GM18909 (cell line): ENCODE measurements at regions not wholly inside any gene's neighbourhood (a gene's known extent, or its start where the extent isn't known, plus 50 kb on each side); places are given as distances from the start of the nearest gene placed in this dataset.
A peak's percentile ranks its signal among the peaks of the same experiment; 100 is the strongest.
"Not testable (repeated sequence)": the region's sequence is repeated elsewhere in the genome, so short reads cannot be mapped to it uniquely, and the experiment has no call there.

ENCODE experiments used
- ATAC-seq: cut with Tn5 transposase; IDR thresholded peaks from one replicate; pipeline ENCODE4 v1.9.1; 2021; ENCODE audit warnings: mild to moderate bottlenecking; ENCODE audit not compliant: unreplicated experiment, poor library complexity

DNA sequence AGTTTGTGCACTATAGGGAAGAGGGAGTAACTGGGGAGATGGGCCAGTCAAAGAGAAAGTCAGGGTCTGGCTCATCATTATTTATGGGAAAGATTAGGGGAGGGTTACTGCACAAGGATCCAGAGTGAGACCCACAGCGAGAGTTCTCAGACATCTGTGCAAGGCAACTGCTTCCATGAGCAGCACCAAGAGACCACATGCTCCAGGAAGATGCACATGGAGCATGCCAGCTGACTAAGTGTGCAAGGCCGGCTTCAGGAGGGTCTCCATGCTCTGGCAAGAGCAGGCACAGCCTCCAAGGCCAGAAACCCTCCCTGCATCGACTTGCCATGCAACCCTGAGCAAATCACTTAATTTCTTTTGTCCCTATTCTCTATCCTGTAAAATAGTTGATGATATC lies 616.9 kb downstream of the CSNK1G3 start:
- ATAC-seq: no peak

DNA sequence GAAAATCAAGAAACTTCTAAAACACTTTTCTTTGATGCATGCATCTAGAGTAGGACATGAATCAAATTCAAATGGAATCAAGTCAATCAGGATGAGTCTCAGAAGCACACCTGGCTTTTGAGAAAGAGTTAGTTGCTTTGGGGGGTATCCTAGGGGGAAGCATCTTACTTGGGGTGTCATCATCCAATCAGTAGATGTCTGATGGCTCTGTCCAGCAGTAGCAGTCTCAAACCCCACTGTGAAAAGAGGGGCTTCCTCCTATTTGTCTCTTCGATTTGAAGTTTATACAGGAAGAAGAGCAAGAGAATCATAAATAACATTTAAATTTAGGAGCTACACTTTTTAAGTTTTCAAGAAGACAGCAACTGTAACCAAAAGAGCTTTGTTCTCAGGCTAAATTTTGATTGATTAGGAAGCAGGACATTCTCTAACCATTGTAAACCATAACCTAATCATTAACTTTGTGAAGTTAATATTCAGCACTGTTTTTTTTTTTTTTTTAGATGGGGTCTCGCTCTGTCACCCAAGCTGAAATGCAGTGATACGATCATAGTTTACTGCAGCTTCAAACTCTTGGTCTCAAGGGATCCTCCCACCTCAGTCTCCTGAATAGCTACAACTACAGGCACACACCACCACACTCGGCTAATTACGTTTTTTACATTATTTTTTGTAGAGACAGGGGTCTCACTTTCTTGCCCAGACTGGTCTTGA lies 614.7 kb downstream of the CSNK1G3 start:
- ATAC-seq: peak; percentile 84

GRCh38 chr5:124124711-124125229 lies 612.8 kb downstream of the CSNK1G3 start:
- ATAC-seq: no peak

DNA sequence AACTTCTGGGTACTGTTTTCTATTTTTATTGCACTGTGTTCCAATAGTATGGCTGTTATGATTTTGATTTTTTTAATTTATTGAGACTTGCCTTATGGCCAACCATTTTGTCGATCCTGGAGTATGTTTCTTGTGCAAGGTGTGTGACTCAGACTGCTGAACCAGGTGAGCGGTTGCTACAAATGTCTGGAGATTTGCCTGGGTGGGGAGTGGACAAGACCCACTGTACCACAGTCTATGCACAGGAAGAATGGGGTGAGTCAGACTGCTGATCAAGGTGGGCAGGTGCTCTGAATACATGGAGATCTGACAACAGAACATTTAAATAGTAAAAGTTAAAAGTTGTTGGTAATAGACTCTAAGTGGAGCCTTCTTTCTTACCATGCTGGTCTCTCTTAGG lies 609.2 kb downstream of the CSNK1G3 start:
- no peak for ATAC-seq

GRCh38 chr5:124114911-124115310 lies 602.9 kb downstream of the CSNK1G3 start:
- no peak for ATAC-seq

DNA sequence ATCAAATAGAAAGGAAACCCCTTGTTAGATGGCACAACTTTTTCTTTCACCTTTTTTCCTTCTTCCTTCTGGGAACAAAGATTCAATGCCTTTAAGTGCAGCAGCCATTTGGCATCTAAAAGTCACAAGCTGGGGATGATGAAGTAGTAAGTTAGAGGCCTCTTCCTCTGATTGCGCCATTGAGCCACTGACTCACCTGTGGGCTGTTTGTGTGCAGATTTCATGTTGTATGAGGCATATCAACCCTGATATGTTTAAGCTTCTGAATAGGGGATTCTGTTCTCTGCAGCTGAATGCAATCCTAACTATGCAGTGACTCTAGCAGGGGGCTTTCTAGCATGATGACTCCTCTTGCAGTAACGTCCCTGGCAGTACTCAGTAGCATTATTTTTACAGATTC lies 599.9 kb downstream of the CSNK1G3 start:
- ATAC-seq: no peak

GRCh38 chr5:124110942-124111341 lies 599.0 kb downstream of the CSNK1G3 start:
- no peak for ATAC-seq

DNA sequence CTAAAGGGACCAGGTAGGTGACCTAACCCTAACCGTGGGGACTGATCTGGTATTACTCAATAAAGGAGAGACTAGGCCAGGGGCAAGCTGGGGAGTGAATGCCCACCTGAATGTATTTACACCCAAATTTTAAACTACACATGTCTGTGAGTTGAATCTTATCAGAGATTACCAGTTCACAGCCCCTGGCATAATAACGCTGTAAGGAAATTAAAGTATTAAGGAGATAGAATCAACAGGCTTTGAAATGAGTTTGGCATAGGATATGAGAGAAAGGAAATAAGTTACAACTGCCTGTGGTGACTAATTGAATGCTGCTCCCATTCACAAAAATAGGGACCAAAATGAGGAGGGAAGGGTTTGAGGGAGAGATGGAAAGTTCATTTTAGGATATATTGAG lies 593.3 kb downstream of the CSNK1G3 start:
- ATAC-seq: no peak

DNA sequence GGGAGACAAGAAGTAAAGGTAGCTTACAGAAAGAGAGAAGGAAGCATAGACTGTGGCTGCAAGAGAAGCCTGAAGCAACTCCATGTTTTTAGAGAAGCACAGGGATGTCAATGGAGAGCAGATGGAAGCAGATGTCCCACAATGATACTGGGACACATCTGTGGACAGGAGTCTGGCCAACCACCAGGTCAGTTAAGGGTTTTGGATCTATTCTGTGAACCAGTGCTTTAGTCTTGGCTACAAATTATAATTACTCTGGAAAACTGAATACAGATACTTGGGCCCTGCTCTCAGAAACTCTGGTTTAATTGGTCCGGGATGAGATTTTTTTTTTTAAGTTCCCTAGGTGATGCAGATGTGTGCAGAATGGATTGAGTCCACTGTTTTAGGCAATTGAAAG lies 592.8 kb downstream of the CSNK1G3 start:
- no peak for ATAC-seq

DNA sequence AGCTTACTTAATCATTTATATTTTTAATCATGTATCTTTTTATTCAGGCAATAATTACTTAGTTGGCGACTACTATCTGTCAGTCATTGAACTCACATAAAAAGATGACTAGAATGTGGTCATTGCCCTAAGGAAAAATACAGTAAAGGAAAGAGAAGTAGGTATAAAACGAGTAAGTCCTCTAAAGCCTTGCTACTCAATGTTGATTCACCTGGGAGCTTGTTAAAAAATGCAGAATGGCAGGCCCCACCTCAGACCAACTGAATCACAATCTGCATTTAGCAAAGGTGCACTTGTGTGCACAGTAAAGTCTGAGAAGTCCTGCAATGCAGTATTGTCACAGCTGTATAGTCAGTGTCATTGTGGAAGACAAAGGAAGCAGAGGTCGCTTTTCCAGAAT lies 592.4 kb downstream of the CSNK1G3 start:
- ATAC-seq: no peak

- no peak for ATAC-seq
Measured at GRCh38 chr5:124103671-124104070, 591.7 kb downstream of the CSNK1G3 start.

DNA sequence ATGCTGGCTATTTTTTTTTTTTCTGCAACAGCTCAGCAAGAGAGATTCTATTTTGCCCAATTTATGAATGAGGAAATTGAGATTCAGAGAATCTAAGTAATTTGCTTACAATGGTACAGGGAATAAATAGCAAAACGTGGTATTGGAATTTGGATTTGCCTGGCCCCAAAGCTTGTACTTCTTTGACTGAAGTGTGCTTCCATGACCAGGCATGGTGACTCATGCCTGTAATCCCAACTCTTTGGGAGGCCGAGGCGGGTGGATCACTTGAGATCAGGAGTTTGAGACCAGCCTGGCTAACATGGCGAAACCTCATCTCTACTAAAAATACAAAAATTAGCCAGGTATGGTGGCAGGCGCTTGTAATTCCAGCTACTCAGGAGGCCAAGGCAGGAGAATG lies 591.1 kb downstream of the CSNK1G3 start:
- ATAC-seq: not testable (repeated sequence)

DNA sequence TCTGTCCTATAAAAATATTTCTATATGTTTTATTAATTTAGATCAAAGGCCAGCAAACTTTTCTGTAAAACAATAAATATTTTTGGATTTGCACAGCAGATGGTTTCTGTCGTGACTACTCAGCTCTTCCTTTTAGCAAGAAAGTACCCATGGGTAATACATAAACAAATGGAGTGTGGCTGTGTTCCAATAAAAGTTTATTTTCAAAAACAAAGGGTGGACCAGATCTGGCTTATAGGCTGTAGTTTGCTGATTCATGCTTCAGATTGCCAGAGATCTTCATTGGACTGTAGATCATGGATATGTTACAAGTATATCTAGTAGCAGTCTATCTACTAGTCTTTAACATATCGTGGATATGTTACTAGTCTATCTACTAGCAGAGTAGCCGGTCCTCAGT lies 590.5 kb downstream of the CSNK1G3 start:
- no peak for ATAC-seq

- no peak for ATAC-seq
Measured at GRCh38 chr5:124093658-124094057, 581.7 kb downstream of the CSNK1G3 start.

GRCh38 chr5:124090115-124090514 lies 578.1 kb downstream of the CSNK1G3 start:
- ATAC-seq: no peak

- no peak for ATAC-seq
Measured at GRCh38 chr5:124089578-124089977, 577.6 kb downstream of the CSNK1G3 start.

GRCh38 chr5:124088289-124089032 lies 576.5 kb downstream of the CSNK1G3 start:
- ATAC-seq: no peak

DNA sequence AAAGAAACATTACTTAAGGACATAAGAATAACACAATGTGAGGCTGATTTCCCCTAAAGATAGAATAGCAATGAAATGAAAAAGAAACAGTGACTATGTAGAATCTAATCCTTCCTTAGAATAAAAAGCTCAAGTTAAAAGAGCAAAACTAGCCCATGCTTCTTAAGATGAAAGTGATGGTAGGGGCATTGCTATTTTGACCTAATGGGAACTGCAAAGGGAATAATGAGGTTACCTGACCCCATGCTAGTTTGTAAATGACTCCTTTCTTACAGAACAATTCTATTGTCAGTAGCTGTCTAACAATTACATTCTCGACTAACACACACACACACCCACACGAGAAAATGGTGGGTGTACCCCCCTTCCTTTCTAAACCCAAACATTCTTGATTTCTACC lies 575.8 kb downstream of the CSNK1G3 start:
- no peak for ATAC-seq

DNA sequence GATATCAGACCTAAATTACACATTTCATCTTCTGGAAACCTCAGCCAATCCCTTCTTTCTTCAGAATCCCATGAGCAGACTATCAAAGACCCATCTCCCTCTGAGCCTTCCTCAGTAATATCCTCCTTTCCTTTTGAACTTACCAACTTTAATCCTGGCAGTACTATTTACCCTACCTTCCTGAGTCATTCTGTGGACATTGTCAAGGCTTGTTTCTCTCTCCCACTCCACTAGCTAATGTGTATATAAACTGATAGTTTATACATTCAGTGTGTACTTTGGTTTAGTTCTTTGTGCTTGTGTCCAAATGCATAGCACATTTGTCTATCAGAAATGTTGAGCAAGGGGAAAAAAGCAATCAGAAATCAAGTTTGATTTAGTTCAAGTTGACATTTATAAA lies 568.3 kb downstream of the CSNK1G3 start:
- no peak for ATAC-seq

DNA sequence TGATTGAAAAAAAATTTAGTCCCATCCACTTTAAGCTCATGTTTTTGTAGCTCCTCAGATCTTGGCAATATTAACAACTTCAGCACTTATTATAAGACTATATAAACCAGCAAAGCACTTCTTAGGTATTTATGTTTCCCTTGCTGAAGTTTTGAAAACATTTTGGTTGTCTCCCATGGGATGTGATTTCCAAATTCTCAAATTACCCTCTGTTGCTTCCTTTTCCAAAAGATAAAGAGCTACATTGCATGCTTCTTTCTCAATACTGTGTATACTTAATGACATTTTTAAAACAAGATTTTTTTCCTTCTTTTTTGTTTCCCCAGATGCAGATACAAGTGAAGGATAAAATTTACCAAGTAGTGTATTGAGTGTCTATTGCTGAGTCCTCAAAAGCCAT lies 567.1 kb downstream of the CSNK1G3 start:
- no peak for ATAC-seq

DNA sequence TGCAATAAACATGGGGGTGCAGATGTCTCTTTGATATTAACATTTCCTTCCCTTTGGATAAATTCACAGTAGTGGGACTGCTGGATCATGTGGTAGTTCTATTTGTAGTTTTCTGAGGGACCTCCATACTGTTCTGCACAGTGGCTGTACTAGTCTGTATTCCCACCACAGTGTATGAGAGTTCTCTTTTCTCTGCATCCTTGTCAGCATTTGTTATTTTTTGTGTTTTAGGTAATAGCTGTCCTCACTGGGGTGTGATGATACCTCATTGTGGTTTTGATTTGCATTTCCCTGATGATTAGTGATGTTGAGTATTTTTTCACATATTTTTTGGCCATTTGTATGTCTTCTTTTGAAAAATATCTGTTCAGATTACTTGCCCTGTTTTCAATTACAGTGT lies 562.5 kb downstream of the CSNK1G3 start:
- no peak for ATAC-seq

GRCh38 chr5:124072570-124072969 lies 560.6 kb downstream of the CSNK1G3 start:
- ATAC-seq: no peak
